H9 (cell line): ENCODE measurements at regions not wholly inside any gene's neighbourhood (a gene's known extent, or its start where the extent isn't known, plus 50 kb on each side); places are given as distances from the start of the nearest gene placed in this dataset.
A peak's percentile ranks its signal among the peaks of the same experiment; 100 is the strongest.

Source experiments
- DNase-seq: peaks from one replicate; pipeline ENCODE4 v3.0.0-alpha.2; 2017
- H2AFZ ChIP-seq: one replicate; pipeline ENCODE4 v1.6.1; 2013; ENCODE audit warnings: mild to moderate bottlenecking, low read length, control low read depth, moderate library complexity
- H2AK5ac ChIP-seq: 2 replicates; pipeline ENCODE4 v1.6.1; 2013; ENCODE audit warnings: low read length, control low read depth, mixed read lengths; ENCODE audit not compliant: insufficient read length
- H2BK120ac ChIP-seq: one replicate; pipeline ENCODE4 v1.6.1; 2013; ENCODE audit warnings: low read depth, mild to moderate bottlenecking, low read length, control low read depth, inconsistent platforms; ENCODE audit not compliant: poor library complexity, severe bottlenecking
- H2BK12ac ChIP-seq: 2 replicates; pipeline ENCODE4 v1.6.1; 2013; ENCODE audit warnings: low read length, control low read depth, mixed read lengths, low read depth; ENCODE audit not compliant: insufficient read length
- H2BK15ac ChIP-seq: 2 replicates; pipeline ENCODE4 v1.6.1; 2013; ENCODE audit warnings: low read depth, low read length, control low read depth
- H2BK20ac ChIP-seq: one replicate; pipeline ENCODE4 v1.6.1; 2013; ENCODE audit warnings: low read depth, mild to moderate bottlenecking, low read length, control low read depth, inconsistent platforms; ENCODE audit not compliant: poor library complexity, severe bottlenecking
- H2BK5ac ChIP-seq: 2 replicates; pipeline ENCODE4 v1.6.1; 2013; ENCODE audit warnings: low read length, control low read depth, mixed read lengths; ENCODE audit not compliant: insufficient read length
- H3K14ac ChIP-seq: 2 replicates; pipeline ENCODE4 v1.6.1; 2013; ENCODE audit warnings: low read length, control low read depth; ENCODE audit not compliant: insufficient read depth
- H3K18ac ChIP-seq: 2 replicates; pipeline ENCODE4 v1.6.1; 2013; ENCODE audit warnings: low read depth, mild to moderate bottlenecking, mixed read lengths, low read length, control low read depth; ENCODE audit not compliant: insufficient read length
- H3K23ac ChIP-seq: 2 replicates; pipeline ENCODE4 v1.6.1; 2013; ENCODE audit warnings: low read length, control low read depth, mixed read lengths, low read depth; ENCODE audit not compliant: insufficient read length
- H3K23me2 ChIP-seq: 2 replicates; pipeline ENCODE4 v1.6.1; 2013; ENCODE audit warnings: low read depth, mild to moderate bottlenecking, mixed read lengths, low read length, control low read depth; ENCODE audit not compliant: insufficient read length, poor library complexity, severe bottlenecking
- H3K27ac ChIP-seq: 2 replicates; pipeline ENCODE4 v1.5.1; 2013; ENCODE audit warnings: low read length, control low read depth, mixed read lengths, low read depth; ENCODE audit not compliant: insufficient read length
- H3K27me3 ChIP-seq: 2 replicates; pipeline ENCODE4 v1.6.1; 2013; ENCODE audit warnings: low read length, control low read depth, inconsistent platforms; ENCODE audit not compliant: insufficient read depth
- H3K4ac ChIP-seq: 2 replicates; pipeline ENCODE4 v1.6.1; 2013; ENCODE audit warnings: low read depth, mild to moderate bottlenecking, control low read depth, inconsistent platforms, low read length, moderate library complexity
- H3K4me1 ChIP-seq: 2 replicates; pipeline ENCODE4 v1.6.1; 2013; ENCODE audit warnings: low read length, control low read depth, inconsistent platforms; ENCODE audit not compliant: insufficient read depth
- H3K4me2 ChIP-seq: 2 replicates; pipeline ENCODE4 v1.6.1; 2013; ENCODE audit warnings: low read length, control low read depth, mixed read lengths; ENCODE audit not compliant: insufficient read length, insufficient read depth
- H3K56ac ChIP-seq: 2 replicates; pipeline ENCODE4 v1.6.1; 2013; ENCODE audit warnings: low read depth, mild to moderate bottlenecking, mixed read lengths, low read length, control low read depth; ENCODE audit not compliant: insufficient read length
- H3K79me1 ChIP-seq: 2 replicates; pipeline ENCODE4 v1.6.1; 2013; ENCODE audit warnings: low read depth, mild to moderate bottlenecking, moderate library complexity, low read length, control low read depth, inconsistent platforms; ENCODE audit not compliant: insufficient read depth, poor library complexity, severe bottlenecking
- H3K79me2 ChIP-seq: 2 replicates; pipeline ENCODE4 v1.6.1; 2013; ENCODE audit warnings: low read length, control low read depth, inconsistent platforms; ENCODE audit not compliant: insufficient read depth
- H3K9ac ChIP-seq: 2 replicates; pipeline ENCODE4 v1.6.1; 2013; ENCODE audit warnings: low read length, control low read depth, mixed read lengths; ENCODE audit not compliant: insufficient read length; ENCODE audit errors: extremely low read depth
- H3K9me3 ChIP-seq: one replicate; pipeline ENCODE4 v1.6.1; 2013; ENCODE audit warnings: low read depth, low read length, inconsistent platforms; ENCODE audit not compliant: control insufficient read depth
- H3T11ph ChIP-seq: one replicate; pipeline ENCODE4 v1.6.1; 2013; ENCODE audit warnings: mild to moderate bottlenecking, low read length, control low read depth, inconsistent platforms
- H4K20me1 ChIP-seq: one replicate; pipeline ENCODE4 v1.6.1; 2013; ENCODE audit not compliant: control insufficient read depth, insufficient read length, insufficient read depth
- H4K5ac ChIP-seq: 2 replicates; pipeline ENCODE4 v1.6.1; 2013; ENCODE audit warnings: low read depth, mild to moderate bottlenecking, mixed read lengths, low read length, control low read depth; ENCODE audit not compliant: insufficient read length
- H4K8ac ChIP-seq: replicated peaks from 2 replicates; pipeline ENCODE4 v1.6.1; 2013; ENCODE audit warnings: low read length, control low read depth, mixed read lengths, low read depth; ENCODE audit not compliant: insufficient read length
- H4K91ac ChIP-seq: 2 replicates; pipeline ENCODE4 v1.6.1; 2013; ENCODE audit warnings: low read depth, mild to moderate bottlenecking, moderate library complexity, mixed read lengths, low read length, control low read depth; ENCODE audit not compliant: insufficient read length
- H3K27ac Mint-ChIP-seq, 3 experiments: 2 replicates in 2 of 3; 3 replicates in 1 of 3; pipeline ENCODE4 v1.8.0; 2020 to 2021; ENCODE audit warnings: mixed read lengths in 3 of 3, mild to moderate bottlenecking in 1 of 3, moderate library complexity in 1 of 3
- H3K27me3 Mint-ChIP-seq: 2 replicates; pipeline ENCODE4 v1.8.0; 2021; ENCODE audit warnings: low read depth, mild to moderate bottlenecking, moderate library complexity, mixed read lengths
- H3K36me3 Mint-ChIP-seq, 3 experiments: 2 replicates in 2 of 3; 3 replicates in 1 of 3; pipeline ENCODE4 v1.8.0; 2020 to 2021; ENCODE audit warnings: low read depth in 3 of 3, mixed read lengths in 3 of 3; ENCODE audit not compliant: insufficient read depth in 1 of 3
- H3K4me1 Mint-ChIP-seq, 2 experiments: 2 replicates each; pipeline ENCODE4 v1.8.0; 2020; ENCODE audit warnings: mixed read lengths in 2 of 2
- H3K4me3 Mint-ChIP-seq, 2 experiments: 2 replicates in 1 of 2; 3 replicates in 1 of 2; pipeline ENCODE4 v1.8.0; 2020 to 2021; ENCODE audit warnings: mild to moderate bottlenecking in 2 of 2, mixed read lengths in 2 of 2, moderate library complexity in 1 of 2
- H3K9me3 Mint-ChIP-seq, 2 experiments: 2 replicates in 1 of 2; 3 replicates in 1 of 2; pipeline ENCODE4 v1.8.0; 2020; ENCODE audit warnings: mild to moderate bottlenecking in 2 of 2, mixed read lengths in 2 of 2, moderate library complexity in 1 of 2
- CTCF ChIP-seq: fragments of 200-600 bp; sonication (generic); conservative IDR thresholded peaks from 3 replicates; pipeline ENCODE4 v1.8.0; 2021; ENCODE audit warnings: antibody characterized with exemption, mild to moderate bottlenecking
- WGBS: extraction: QIAGEN DNeasy Blood & Tissue Kit; methylation state at CpG from one replicate; pipeline ENCODE4 v1.1.7; 2013; ENCODE audit warnings: missing lambda C conversion rate, low lambda C conversion rate, mixed read lengths; ENCODE audit not compliant: insufficient read length; ENCODE audit errors: extremely low coverage; 5-methylcytosine and 5-hydroxymethylcytosine counted together

GRCh38 chr5:141779503-141779973 is 97.5 kb upstream of the ARAP3 start:
- Histone ChIP-seq H3K23me2 (no peaks in the 10 kb centered on the region), H3K56ac (no peak overlapping the region), H3K4ac (no peak overlapping the region), H3K79me1 (no peaks in the 10 kb centered on the region), H3K9ac (no peak overlapping the region), H3K14ac (no peak overlapping the region; the same call in 1 of the 2 replicates), H4K8ac (no peak overlapping the region), H3K27me3 (no peaks in the 10 kb centered on the region), H3K4me2 (no peak overlapping the region), H2BK15ac (no peak overlapping the region), H2BK20ac (no peak overlapping the region), H4K91ac (no peak overlapping the region), H2AFZ (no peak overlapping the region), H2BK5ac (no peak overlapping the region), H2BK120ac (no peak overlapping the region), H3K79me2 (no peaks in the 10 kb centered on the region), H2BK12ac (no peak overlapping the region), H3K27ac (no peak overlapping the region), H3K4me1 (peaks cover 1% of the 10 kb centered on the region; the same call in 1 of the 2 replicates), H4K5ac (no peak overlapping the region), H3K9me3 (no peaks in the 10 kb centered on the region), H3K18ac (no peak overlapping the region), H3T11ph (no peak overlapping the region), H4K20me1 (no peaks in the 10 kb centered on the region), H2AK5ac (no peak overlapping the region), H3K23ac (no peak overlapping the region)
- TF ChIP-seq CTCF = no peak
- peaks cover 4% of the 10 kb centered on the region for H3K27me3 Mint-ChIP-seq
- no peak overlapping the region for H3K4me3 Mint-ChIP-seq
- H3K4me1 Mint-ChIP-seq = peaks cover 39 to 51% of the 10 kb centered on the region in 2 experiments
- DNase-seq = peak; percentile 42
- no peak overlapping the region for H3K27ac Mint-ChIP-seq
- no CpG with 5 or more reads among the region's 5 CpGs for WGBS
- H3K36me3 Mint-ChIP-seq = peaks cover 0 to 4% (median 1%) of the 10 kb centered on the region in 3 experiments; a peak in 1 of 7 replicates
- H3K9me3 Mint-ChIP-seq = no peaks in the 10 kb centered on the region; a peak in 1 of 5 replicates
